ENCODE measurements at regions not wholly inside any gene's neighbourhood (a gene's known extent, or its start where the extent isn't known, plus 50 kb on each side); places are given as distances from the start of the nearest gene placed in this dataset.

DNA sequence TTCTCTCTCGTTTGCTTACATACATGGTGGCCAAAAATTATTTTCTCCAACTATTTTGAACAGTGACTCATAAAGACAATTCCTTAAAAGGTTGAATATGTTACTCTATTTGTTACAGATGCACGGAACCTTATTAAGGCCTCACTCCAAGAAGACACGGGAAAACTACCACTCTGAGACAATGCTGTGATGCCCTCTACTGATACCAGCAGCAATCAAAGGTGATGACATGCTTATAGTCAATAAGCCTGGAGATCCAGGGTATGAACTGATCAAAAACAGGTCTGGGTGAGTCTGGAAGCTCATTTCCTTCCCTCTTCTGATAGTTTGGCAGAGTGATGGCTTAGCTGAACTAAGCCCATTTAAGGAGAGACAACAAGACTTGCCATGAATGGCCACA is 563.0 kb downstream of the LRRIQ3 start:
- TF ChIP-seq, protein P1, sequence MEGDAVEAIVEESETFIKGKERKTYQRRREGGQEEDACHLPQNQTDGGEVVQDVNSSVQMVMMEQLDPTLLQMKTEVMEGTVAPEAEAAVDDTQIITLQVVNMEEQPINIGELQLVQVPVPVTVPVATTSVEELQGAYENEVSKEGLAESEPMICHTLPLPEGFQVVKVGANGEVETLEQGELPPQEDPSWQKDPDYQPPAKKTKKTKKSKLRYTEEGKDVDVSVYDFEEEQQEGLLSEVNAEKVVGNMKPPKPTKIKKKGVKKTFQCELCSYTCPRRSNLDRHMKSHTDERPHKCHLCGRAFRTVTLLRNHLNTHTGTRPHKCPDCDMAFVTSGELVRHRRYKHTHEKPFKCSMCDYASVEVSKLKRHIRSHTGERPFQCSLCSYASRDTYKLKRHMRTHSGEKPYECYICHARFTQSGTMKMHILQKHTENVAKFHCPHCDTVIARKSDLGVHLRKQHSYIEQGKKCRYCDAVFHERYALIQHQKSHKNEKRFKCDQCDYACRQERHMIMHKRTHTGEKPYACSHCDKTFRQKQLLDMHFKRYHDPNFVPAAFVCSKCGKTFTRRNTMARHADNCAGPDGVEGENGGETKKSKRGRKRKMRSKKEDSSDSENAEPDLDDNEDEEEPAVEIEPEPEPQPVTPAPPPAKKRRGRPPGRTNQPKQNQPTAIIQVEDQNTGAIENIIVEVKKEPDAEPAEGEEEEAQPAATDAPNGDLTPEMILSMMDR (IDR thresholded peaks at IDR 0.05; ENCODE audit: borderline replicate concordance, extremely low read depth, low read length, poor library complexity, severe bottlenecking), result no peak
- TF ChIP-seq EZH2 (IDR thresholded peaks at IDR 0.05; ENCODE audit: borderline replicate concordance, low read depth, low read length, severe bottlenecking), result no peak
